Liver (tissue), 3 donors: ENCODE measurements at regions not wholly inside any gene's neighbourhood (a gene's known extent, or its start where the extent isn't known, plus 50 kb on each side); places are given as distances from the start of the nearest gene placed in this dataset.

Experiments
- ATF3 ChIP-seq: IDR thresholded peaks from 2 replicates; pipeline ENCODE4 v1.6.1; 2016; ENCODE audit warnings: antibody characterized with exemption
- CTCF ChIP-seq: fragments of 150-350 bp; IDR thresholded peaks from 2 replicates; pipeline ENCODE4 v1.5.1; 2017; ENCODE audit warnings: improper control_type of control experiment, low read depth, low read length; ENCODE audit not compliant: missing input control
- FOXA1 ChIP-seq: IDR thresholded peaks from 2 replicates; pipeline ENCODE4 v1.6.1; 2016; ENCODE audit warnings: antibody characterized with exemption
- GABPA ChIP-seq, 2 donors: IDR thresholded peaks in 1 of 2; conservative IDR thresholded peaks in 1 of 2; 2 replicates each; pipeline ENCODE4 v1.6.1; 2016; ENCODE audit warnings: antibody characterized with exemption in 2 of 2, mild to moderate bottlenecking in 1 of 2, moderate library complexity in 1 of 2
- MAX ChIP-seq: IDR thresholded peaks from 2 replicates; pipeline ENCODE4 v1.6.1; 2016; ENCODE audit warnings: antibody characterized with exemption
- RAD21 ChIP-seq, 2 donors: IDR thresholded peaks; 2 replicates each; pipeline ENCODE4 v1.6.1; 2016; ENCODE audit warnings: antibody characterized with exemption in 2 of 2, mild to moderate bottlenecking in 2 of 2
- REST ChIP-seq: IDR thresholded peaks from 2 replicates; pipeline ENCODE4 v1.6.1; 2016; ENCODE audit warnings: antibody characterized with exemption, mild to moderate bottlenecking
- TAF1 ChIP-seq: conservative IDR thresholded peaks from 2 replicates; pipeline ENCODE4 v1.6.1; 2016; ENCODE audit warnings: antibody characterized with exemption, mild to moderate bottlenecking
- YY1 ChIP-seq: IDR thresholded peaks from 2 replicates; pipeline ENCODE4 v1.6.1; 2016; ENCODE audit warnings: antibody characterized with exemption, mild to moderate bottlenecking
- donor health status: healthy.
- donor health status: healthy.

DNA sequence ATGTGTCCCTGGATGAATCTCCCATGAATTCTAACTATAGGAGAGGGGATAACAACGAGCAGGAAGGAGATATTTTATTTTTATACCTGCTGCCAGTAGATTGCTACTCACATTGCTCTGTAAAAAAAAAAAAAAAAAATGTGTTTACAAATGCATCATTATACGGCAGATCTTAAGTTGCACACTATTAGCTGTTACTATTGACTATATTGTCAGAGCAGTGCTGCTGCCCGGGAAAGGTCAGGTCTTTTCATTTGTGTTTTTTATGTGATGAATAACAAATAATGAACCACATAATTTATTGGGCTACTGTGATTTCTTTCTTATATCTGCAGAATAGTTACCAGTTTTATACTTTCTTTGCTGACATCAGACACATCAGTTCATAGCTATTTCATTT, 393.3 kb downstream of the C6orf118 start:
- TF ChIP-seq CTCF (no peak), RAD21 (IDR thresholded peaks at IDR 0.05) (no peak), GABPA (IDR thresholded peaks at IDR 0.05 in 1 of 2, conservative IDR thresholded peaks at IDR 0.05 in 1 of 2) (no peak), REST (no peak), YY1 (no peak), TAF1 (no peak), FOXA1 (no peak), MAX (no peak), ATF3 (no peak)
